HEK293 (cell line): ENCODE measurements at regions not wholly inside any gene's neighbourhood (a gene's known extent, or its start where the extent isn't known, plus 50 kb on each side); places are given as distances from the start of the nearest gene placed in this dataset.

Experiments used
- CTCF ChIA-PET: fragments of 350-600 bp; formaldehyde crosslinking; extraction: SDS; loops from one replicate; lab custom pipeline; 2021; ENCODE audit warnings: antibody characterized with exemption; lab: Yijun Ruan, JAX
- POLR2A ChIA-PET: fragments of 300-600 bp; formaldehyde crosslinking; extraction: SDS; loops from one replicate; lab custom pipeline; 2020; ENCODE audit warnings: antibody characterized with exemption, inconsistent platforms; lab: Yijun Ruan, JAX
- H3K27ac ChIP-seq: fragments of 200-500 bp; sonication (Bioruptor generic); 2 replicates; pipeline ENCODE4 v1.5.1; 2014; ENCODE audit warnings: low read depth, low read length, control low read depth, inconsistent platforms; ENCODE audit errors: extremely low read depth
- H3K36me3 ChIP-seq, 2 experiments: fragments of 200-500 bp in 1 of 2; sonication (Bioruptor generic) in 1 of 2; 1 replicate in 1 of 2; 2 replicates in 1 of 2; pipeline ENCODE4 v1.5.1; 2014 to 2017; ENCODE audit warnings: inconsistent platforms in 2 of 2, low read length in 2 of 2; ENCODE audit not compliant: control insufficient read depth in 2 of 2, insufficient read depth in 1 of 2
- H3K4me1 ChIP-seq: fragments of 200-500 bp; sonication (Bioruptor generic); 2 replicates; pipeline ENCODE4 v1.5.1; 2014; ENCODE audit warnings: mild to moderate bottlenecking, low read length, inconsistent platforms; ENCODE audit not compliant: control insufficient read depth, insufficient read depth
- H3K4me3 ChIP-seq: 2 replicates; pipeline ENCODE4 v1.5.1; 2011; ENCODE audit warnings: low read depth, mild to moderate bottlenecking, control low read depth, low read length, moderate library complexity
- H3K9me3 ChIP-seq: fragments of 200-500 bp; sonication (Bioruptor generic); 2 replicates; pipeline ENCODE4 v1.5.1; 2014; ENCODE audit warnings: low read depth, low read length, inconsistent platforms; ENCODE audit not compliant: control insufficient read depth, insufficient read depth
- GLI2 ChIP-seq: fragments of 450-650 bp; formaldehyde crosslinking; IDR thresholded peaks from 2 replicates; pipeline ENCODE4; 2017; ENCODE audit warnings: missing biosample characterization, missing genetic modification characterization, low read depth, borderline replicate concordance
- GLIS1 ChIP-seq: fragments of 450-650 bp; formaldehyde crosslinking; IDR thresholded peaks from 2 replicates; pipeline ENCODE4 v1.5.1; 2016; ENCODE audit warnings: missing biosample characterization, missing genetic modification characterization
- IKZF3 ChIP-seq: fragments of 450-650 bp; IDR thresholded peaks from 2 replicates; pipeline ENCODE4 v1.5.0; 2018; ENCODE audit warnings: missing biosample characterization, mild to moderate bottlenecking, missing genetic modification characterization, moderate library complexity
- KLF1 ChIP-seq: fragments of 450-650 bp; formaldehyde crosslinking; IDR thresholded peaks from 2 replicates; pipeline ENCODE4 v1.5.1; 2016; ENCODE audit warnings: missing biosample characterization, missing genetic modification characterization
- MEIS1 ChIP-seq: sonication (generic); formaldehyde crosslinking; IDR thresholded peaks from 2 replicates; pipeline ENCODE4 v1.8.1; 2022; ENCODE audit warnings: missing genetic modification reagents, mild to moderate bottlenecking, borderline replicate concordance
- OSR2 ChIP-seq: fragments of 450-650 bp; formaldehyde crosslinking; IDR thresholded peaks from 2 replicates; pipeline ENCODE4 v1.5.1; 2016; ENCODE audit warnings: missing biosample characterization, missing genetic modification characterization
- SP7 ChIP-seq: fragments of 450-650 bp; formaldehyde crosslinking; IDR thresholded peaks from 2 replicates; pipeline ENCODE4 v1.5.1; 2016; ENCODE audit warnings: missing biosample characterization, missing genetic modification characterization
- TCF7L2 ChIP-seq: IDR thresholded peaks from 2 replicates; pipeline ENCODE4 v1.6.1; 2011; ENCODE audit warnings: low read depth, mild to moderate bottlenecking, inconsistent platforms, low read length, moderate library complexity, borderline replicate concordance
- ZBTB20 ChIP-seq: fragments of 450-650 bp; formaldehyde crosslinking; IDR thresholded peaks from 2 replicates; pipeline ENCODE4 v1.5.1; 2016; ENCODE audit warnings: missing biosample characterization, missing genetic modification characterization
- ZBTB48 ChIP-seq: fragments of 450-650 bp; formaldehyde crosslinking; IDR thresholded peaks from 2 replicates; pipeline ENCODE4 v1.5.1; 2016; ENCODE audit warnings: missing biosample characterization, missing genetic modification characterization
- ZNF132 ChIP-seq: fragments of 450-650 bp; formaldehyde crosslinking; IDR thresholded peaks from 2 replicates; pipeline ENCODE4 v1.5.1; 2017; ENCODE audit warnings: missing biosample characterization, missing genetic modification characterization, borderline replicate concordance
- ZNF157 ChIP-seq: fragments of 450-650 bp; formaldehyde crosslinking; IDR thresholded peaks from 2 replicates; pipeline ENCODE4 v1.5.1; 2016; ENCODE audit warnings: missing biosample characterization, missing genetic modification characterization
- ZNF223 ChIP-seq: fragments of 450-650 bp; formaldehyde crosslinking; IDR thresholded peaks from 2 replicates; pipeline ENCODE4 v1.5.1; 2016; ENCODE audit warnings: missing biosample characterization, missing genetic modification characterization
- ZNF37A ChIP-seq: fragments of 450-650 bp; IDR thresholded peaks from 2 replicates; pipeline ENCODE4 v1.5.1; 2018; ENCODE audit warnings: missing biosample characterization, missing genetic modification characterization
- ZNF391 ChIP-seq: fragments of 450-650 bp; formaldehyde crosslinking; IDR thresholded peaks from 2 replicates; pipeline ENCODE4 v1.5.1; 2016; ENCODE audit warnings: low read depth, missing biosample characterization, missing genetic modification characterization, borderline replicate concordance
- ZNF426 ChIP-seq: fragments of 450-650 bp; formaldehyde crosslinking; IDR thresholded peaks from 2 replicates; pipeline ENCODE4 v1.5.1; 2017; ENCODE audit warnings: missing biosample characterization, missing genetic modification characterization, mild to moderate bottlenecking, inconsistent platforms, moderate library complexity
- ZNF529 ChIP-seq: fragments of 450-650 bp; formaldehyde crosslinking; IDR thresholded peaks from 2 replicates; pipeline ENCODE4 v1.5.1; 2017; ENCODE audit warnings: missing genetic modification characterization, missing biosample characterization; ENCODE audit not compliant: insufficient replicate concordance
- ZNF555 ChIP-seq: fragments of 450-650 bp; formaldehyde crosslinking; conservative IDR thresholded peaks from 2 replicates; pipeline ENCODE4 v1.5.1; 2017; ENCODE audit warnings: missing biosample characterization, mild to moderate bottlenecking, missing genetic modification characterization, inconsistent platforms
- ZNF558 ChIP-seq: fragments of 450-650 bp; formaldehyde crosslinking; IDR thresholded peaks from 2 replicates; pipeline ENCODE4 v1.5.1; 2016; ENCODE audit warnings: missing biosample characterization, missing genetic modification characterization
- ZNF560 ChIP-seq: fragments of 450-650 bp; formaldehyde crosslinking; IDR thresholded peaks from 2 replicates; pipeline ENCODE4 v1.5.1; 2017; ENCODE audit warnings: missing biosample characterization, missing genetic modification characterization, borderline replicate concordance
- ZNF580 ChIP-seq: fragments of 450-650 bp; formaldehyde crosslinking; IDR thresholded peaks from 2 replicates; pipeline ENCODE4 v1.5.1; 2016; ENCODE audit warnings: missing biosample characterization, missing genetic modification characterization
- ZNF600 ChIP-seq: fragments of 450-650 bp; formaldehyde crosslinking; IDR thresholded peaks from 2 replicates; pipeline ENCODE4 v1.5.1; 2016; ENCODE audit warnings: missing biosample characterization, missing genetic modification characterization
- ZNF624 ChIP-seq: fragments of 450-650 bp; formaldehyde crosslinking; IDR thresholded peaks from 2 replicates; pipeline ENCODE4 v1.5.1; 2017; ENCODE audit warnings: missing biosample characterization, missing genetic modification characterization
- ZNF776 ChIP-seq: fragments of 450-650 bp; formaldehyde crosslinking; IDR thresholded peaks from 2 replicates; pipeline ENCODE4 v1.5.0; 2017; ENCODE audit warnings: missing biosample characterization, missing genetic modification characterization, borderline replicate concordance
- ZSCAN16 ChIP-seq: fragments of 450-650 bp; formaldehyde crosslinking; IDR thresholded peaks from 2 replicates; pipeline ENCODE4 v1.5.1; 2016; ENCODE audit warnings: missing biosample characterization, missing genetic modification characterization
- ZSCAN5A ChIP-seq: fragments of 450-650 bp; formaldehyde crosslinking; IDR thresholded peaks from 2 replicates; pipeline ENCODE4 v1.5.1; 2016; ENCODE audit warnings: missing biosample characterization, missing genetic modification characterization

GRCh38 chr11:115049796-115050195 is 371.5 kb downstream of the NXPE2 start:
- H3K27ac ChIP-seq = no peak overlapping the region
- H3K36me3 ChIP-seq = no peaks in the 10 kb centered on the region
- CTCF ChIA-PET = interaction anchor here (1.0 kb wide), 1 partner anchor 9 kb away, joined by 3 read pairs; no protein-coding TSS in a partner anchor
- H3K4me3 ChIP-seq = no peak overlapping the region
- TF ChIP-seq GLIS1 (tag by site-specific recombination) = no peak
- no peak for TF ChIP-seq ZNF580
- TF ChIP-seq MEIS1 (CRISPR knock-in tag) = no peak
- TF ChIP-seq ZNF529 (tag by site-specific recombination) = no peak
- H3K4me1 ChIP-seq = no peaks in the 10 kb centered on the region
- POLR2A ChIA-PET = no interaction called here
- H3K9me3 ChIP-seq = no peaks in the 10 kb centered on the region

- Histone ChIP-seq H3K4me3 (no peak overlapping the region), H3K9me3 (no peaks in the 10 kb centered on the region), H3K27ac (no peak overlapping the region), H3K4me1 (no peaks in the 10 kb centered on the region), H3K36me3 (no peaks in the 10 kb centered on the region)
- POLR2A ChIA-PET = no interaction called here
- CTCF ChIA-PET = no interaction called here
- TF ChIP-seq ZBTB20 (tag by site-specific recombination) (no peak), ZSCAN16 (tag by site-specific recombination) (no peak), ZNF37A (tag by site-specific recombination) (no peak), ZNF426 (tag by site-specific recombination) (no peak), KLF1 (tag by site-specific recombination) (no peak), ZNF157 (no peak), OSR2 (no peak), ZNF223 (tag by site-specific recombination) (no peak), ZNF558 (tag by site-specific recombination) (no peak), ZNF132 (tag by site-specific recombination) (no peak), TCF7L2 (no peak), IKZF3 (no peak), ZNF600 (tag by site-specific recombination) (no peak), ZNF391 (tag by site-specific recombination) (no peak), ZNF776 (tag by site-specific recombination) (no peak), SP7 (tag by site-specific recombination) (no peak)
Observed at GRCh38 chr11:115050756-115051155, 372.4 kb downstream of the NXPE2 start.

GRCh38 chr11:115051938-115052590 is 373.7 kb downstream of the NXPE2 start:
- Histone ChIP-seq H3K4me1 (no peaks in the 10 kb centered on the region), H3K27ac (no peak overlapping the region), H3K9me3 (no peaks in the 10 kb centered on the region), H3K36me3 (no peaks in the 10 kb centered on the region), H3K4me3 (no peak overlapping the region)
- TF ChIP-seq GLI2 = no peak
- no peak for TF ChIP-seq ZBTB48 (tag by site-specific recombination)
- TF ChIP-seq ZNF555 (tag by site-specific recombination) = no peak
- TF ChIP-seq ZNF624 (tag by site-specific recombination) = no peak
- no peak for TF ChIP-seq ZSCAN5A (tag by site-specific recombination)
- no peak for TF ChIP-seq ZNF560 (tag by site-specific recombination)
- POLR2A ChIA-PET = no interaction called here
- CTCF ChIA-PET = no interaction called here
